ENCODE measurements at regions not wholly inside any gene's neighbourhood (a gene's known extent, or its start where the extent isn't known, plus 50 kb on each side); places are given as distances from the start of the nearest gene placed in this dataset.

- TF ChIP-seq CTCF (IDR thresholded peaks at IDR 0.05) (no peak), POLR2A (IDR thresholded peaks at IDR 0.05) (no peak)
Measured at GRCh38 chr5:124301850-124302249, 444.6 kb downstream of the ZNF608 start.
